ENCODE measurements at regions not wholly inside any gene's neighbourhood (a gene's known extent, or its start where the extent isn't known, plus 50 kb on each side); places are given as distances from the start of the nearest gene placed in this dataset.

DNA sequence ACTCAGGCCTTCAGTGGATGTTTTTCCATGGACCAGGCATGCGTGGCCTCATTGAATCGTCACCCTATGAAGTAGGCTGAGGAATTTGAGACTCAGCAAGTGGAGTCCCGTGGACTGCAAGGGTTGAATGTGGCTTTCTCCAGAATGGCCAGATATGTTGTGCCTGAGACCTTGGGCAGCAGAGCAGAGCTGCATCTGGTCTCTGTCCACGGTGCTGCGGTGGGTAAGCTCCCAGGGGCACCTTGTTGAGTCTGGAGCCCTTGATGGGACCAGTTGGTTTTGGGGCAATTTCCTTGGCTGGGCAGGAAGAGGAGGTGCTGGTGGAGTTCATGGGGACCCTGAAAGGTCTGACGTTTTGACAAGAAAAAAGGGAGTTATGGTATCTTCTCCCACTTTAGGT, 368.1 kb upstream of the EEF2KMT start:
- TF ChIP-seq, protein P1, sequence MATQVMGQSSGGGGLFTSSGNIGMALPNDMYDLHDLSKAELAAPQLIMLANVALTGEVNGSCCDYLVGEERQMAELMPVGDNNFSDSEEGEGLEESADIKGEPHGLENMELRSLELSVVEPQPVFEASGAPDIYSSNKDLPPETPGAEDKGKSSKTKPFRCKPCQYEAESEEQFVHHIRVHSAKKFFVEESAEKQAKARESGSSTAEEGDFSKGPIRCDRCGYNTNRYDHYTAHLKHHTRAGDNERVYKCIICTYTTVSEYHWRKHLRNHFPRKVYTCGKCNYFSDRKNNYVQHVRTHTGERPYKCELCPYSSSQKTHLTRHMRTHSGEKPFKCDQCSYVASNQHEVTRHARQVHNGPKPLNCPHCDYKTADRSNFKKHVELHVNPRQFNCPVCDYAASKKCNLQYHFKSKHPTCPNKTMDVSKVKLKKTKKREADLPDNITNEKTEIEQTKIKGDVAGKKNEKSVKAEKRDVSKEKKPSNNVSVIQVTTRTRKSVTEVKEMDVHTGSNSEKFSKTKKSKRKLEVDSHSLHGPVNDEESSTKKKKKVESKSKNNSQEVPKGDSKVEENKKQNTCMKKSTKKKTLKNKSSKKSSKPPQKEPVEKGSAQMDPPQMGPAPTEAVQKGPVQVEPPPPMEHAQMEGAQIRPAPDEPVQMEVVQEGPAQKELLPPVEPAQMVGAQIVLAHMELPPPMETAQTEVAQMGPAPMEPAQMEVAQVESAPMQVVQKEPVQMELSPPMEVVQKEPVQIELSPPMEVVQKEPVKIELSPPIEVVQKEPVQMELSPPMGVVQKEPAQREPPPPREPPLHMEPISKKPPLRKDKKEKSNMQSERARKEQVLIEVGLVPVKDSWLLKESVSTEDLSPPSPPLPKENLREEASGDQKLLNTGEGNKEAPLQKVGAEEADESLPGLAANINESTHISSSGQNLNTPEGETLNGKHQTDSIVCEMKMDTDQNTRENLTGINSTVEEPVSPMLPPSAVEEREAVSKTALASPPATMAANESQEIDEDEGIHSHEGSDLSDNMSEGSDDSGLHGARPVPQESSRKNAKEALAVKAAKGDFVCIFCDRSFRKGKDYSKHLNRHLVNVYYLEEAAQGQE (IDR thresholded peaks at IDR 0.05; ENCODE audit: insufficient read depth in 1 of 2, low read depth in 2 of 2, low read length in 2 of 2), result peak in 1 of 2 experiments; percentile 51; a peak in 1 of 4 replicates
- TF ChIP-seq SIN3A (IDR thresholded peaks at IDR 0.05; ENCODE audit: borderline replicate concordance, insufficient read depth, low read length), result no peak
- no peak for TF ChIP-seq POLR2AphosphoS5 (IDR thresholded peaks at IDR 0.05; ENCODE audit: low read depth, low read length)
